Mucosa of stomach (tissue), 1 donor: ENCODE measurements at regions not wholly inside any gene's neighbourhood (a gene's known extent, or its start where the extent isn't known, plus 50 kb on each side); places are given as distances from the start of the nearest gene placed in this dataset.

ENCODE experiments used
- H3K27me3 ChIP-seq: one replicate; pipeline ENCODE4 v1.7.0; 2013; ENCODE audit warnings: mild to moderate bottlenecking, low read length; ENCODE audit not compliant: control insufficient read depth, insufficient read depth
- H3K36me3 ChIP-seq: one replicate; pipeline ENCODE4 v1.7.0; 2013; ENCODE audit warnings: low read length; ENCODE audit not compliant: control insufficient read depth, insufficient read depth
- H3K4me1 ChIP-seq: one replicate; pipeline ENCODE4 v1.7.0; 2013; ENCODE audit warnings: mild to moderate bottlenecking, low read length; ENCODE audit not compliant: control insufficient read depth, insufficient read depth
- H3K4me3 ChIP-seq: one replicate; pipeline ENCODE4 v1.7.0; 2013; ENCODE audit warnings: low read length
- H3K9ac ChIP-seq: one replicate; pipeline ENCODE4 v1.7.0; 2013; ENCODE audit warnings: mild to moderate bottlenecking, low read length, moderate library complexity
- H3K9me3 ChIP-seq: one replicate; pipeline ENCODE4 v1.7.0; 2013; ENCODE audit warnings: mild to moderate bottlenecking, low read length, moderate library complexity; ENCODE audit not compliant: control insufficient read depth
- donor health status: Pancreatic carcinoma.

- Histone ChIP-seq H3K9me3 (no peaks in the 10 kb centered on the region), H3K4me3 (no peak overlapping the region), H3K27me3 (no peaks in the 10 kb centered on the region), H3K4me1 (no peaks in the 10 kb centered on the region), H3K9ac (no peak overlapping the region), H3K36me3 (no peaks in the 10 kb centered on the region)
Observed at GRCh38 chr7:25772802-25773201, 379.2 kb upstream of the NFE2L3 start.

- Histone ChIP-seq H3K4me3 (no peak overlapping the region), H3K4me1 (no peaks in the 10 kb centered on the region), H3K27me3 (no peaks in the 10 kb centered on the region), H3K9me3 (no peaks in the 10 kb centered on the region), H3K36me3 (no peaks in the 10 kb centered on the region), H3K9ac (no peak overlapping the region)
Observed at GRCh38 chr7:25774675-25775074, 377.3 kb upstream of the NFE2L3 start.

GRCh38 chr7:25775570-25775969, 376.4 kb upstream of the NFE2L3 start:
- Histone ChIP-seq H3K36me3 (no peaks in the 10 kb centered on the region), H3K4me3 (no peak overlapping the region), H3K27me3 (no peaks in the 10 kb centered on the region), H3K4me1 (no peaks in the 10 kb centered on the region), H3K9me3 (no peaks in the 10 kb centered on the region), H3K9ac (no peak overlapping the region)

- no peaks in the 10 kb centered on the region for H3K4me1 ChIP-seq
- H3K36me3 ChIP-seq = no peaks in the 10 kb centered on the region
- no peaks in the 10 kb centered on the region for H3K9me3 ChIP-seq
- no peak overlapping the region for H3K9ac ChIP-seq
- H3K27me3 ChIP-seq = no peaks in the 10 kb centered on the region
- H3K4me3 ChIP-seq = no peak overlapping the region
Observed at GRCh38 chr7:25775999-25776743, 375.8 kb upstream of the NFE2L3 start.

GRCh38 chr7:25776744-25777123, 375.3 kb upstream of the NFE2L3 start:
- H3K4me3 ChIP-seq = no peak overlapping the region
- H3K9ac ChIP-seq = no peak overlapping the region
- H3K9me3 ChIP-seq = no peaks in the 10 kb centered on the region
- H3K27me3 ChIP-seq = no peaks in the 10 kb centered on the region
- no peaks in the 10 kb centered on the region for H3K4me1 ChIP-seq
- H3K36me3 ChIP-seq = no peaks in the 10 kb centered on the region

- no peaks in the 10 kb centered on the region for H3K36me3 ChIP-seq
- H3K27me3 ChIP-seq = no peaks in the 10 kb centered on the region
- no peak overlapping the region for H3K4me3 ChIP-seq
- H3K4me1 ChIP-seq = no peaks in the 10 kb centered on the region
- no peak overlapping the region for H3K9ac ChIP-seq
- H3K9me3 ChIP-seq = no peaks in the 10 kb centered on the region
Observed at GRCh38 chr7:25777969-25778708, 373.9 kb upstream of the NFE2L3 start.

- no peaks in the 10 kb centered on the region for H3K36me3 ChIP-seq
- H3K9me3 ChIP-seq = no peaks in the 10 kb centered on the region
Observed at GRCh38 chr7:25779002-25779546, 372.9 kb upstream of the NFE2L3 start.

GRCh38 chr7:25780904-25781303, 371.1 kb upstream of the NFE2L3 start:
- Histone ChIP-seq H3K4me1 (no peaks in the 10 kb centered on the region), H3K9me3 (no peaks in the 10 kb centered on the region), H3K27me3 (no peaks in the 10 kb centered on the region), H3K9ac (no peak overlapping the region), H3K36me3 (no peaks in the 10 kb centered on the region), H3K4me3 (no peak overlapping the region)

More at GRCh38 chr7:25779002-25779546, 372.9 kb upstream of the NFE2L3 start:
- H3K4me1 ChIP-seq = no peaks in the 10 kb centered on the region
- no peaks in the 10 kb centered on the region for H3K27me3 ChIP-seq
- no peak overlapping the region for H3K9ac ChIP-seq
- no peak overlapping the region for H3K4me3 ChIP-seq

- H3K9me3 ChIP-seq = no peaks in the 10 kb centered on the region
- H3K9ac ChIP-seq = no peak overlapping the region
- H3K4me1 ChIP-seq = no peaks in the 10 kb centered on the region
- no peaks in the 10 kb centered on the region for H3K27me3 ChIP-seq
- no peak overlapping the region for H3K4me3 ChIP-seq
- H3K36me3 ChIP-seq = no peaks in the 10 kb centered on the region
Observed at GRCh38 chr7:25781704-25782103, 370.3 kb upstream of the NFE2L3 start.

GRCh38 chr7:25786936-25787335, 365.1 kb upstream of the NFE2L3 start:
- H3K4me1 ChIP-seq = peaks cover 8% of the 10 kb centered on the region
- no peak overlapping the region for H3K4me3 ChIP-seq
- no peaks in the 10 kb centered on the region for H3K36me3 ChIP-seq
- no peak overlapping the region for H3K9ac ChIP-seq
- H3K9me3 ChIP-seq = no peaks in the 10 kb centered on the region
- H3K27me3 ChIP-seq = no peaks in the 10 kb centered on the region

- no peak overlapping the region for H3K4me3 ChIP-seq
- no peaks in the 10 kb centered on the region for H3K27me3 ChIP-seq
- no peak overlapping the region for H3K9ac ChIP-seq
- peaks cover 8% of the 10 kb centered on the region for H3K4me1 ChIP-seq
- no peaks in the 10 kb centered on the region for H3K9me3 ChIP-seq
- no peaks in the 10 kb centered on the region for H3K36me3 ChIP-seq
Observed at GRCh38 chr7:25787336-25787735, 364.7 kb upstream of the NFE2L3 start.

- H3K4me1 ChIP-seq = peaks cover 8% of the 10 kb centered on the region
- H3K27me3 ChIP-seq = no peaks in the 10 kb centered on the region
- H3K4me3 ChIP-seq = no peak overlapping the region
- H3K36me3 ChIP-seq = no peaks in the 10 kb centered on the region
- no peak overlapping the region for H3K9ac ChIP-seq
- no peaks in the 10 kb centered on the region for H3K9me3 ChIP-seq
Observed at GRCh38 chr7:25788371-25788770, 363.6 kb upstream of the NFE2L3 start.
